WTC11 (cell line): ENCODE measurements at regions not wholly inside any gene's neighbourhood (a gene's known extent, or its start where the extent isn't known, plus 50 kb on each side); places are given as distances from the start of the nearest gene placed in this dataset.

Experiments used
- AFF4 ChIP-seq: sonication (generic); formaldehyde crosslinking; IDR thresholded peaks from 2 replicates; pipeline ENCODE4 v1.8.1; 2023; ENCODE audit warnings: mild to moderate bottlenecking, missing genetic modification reagents, borderline replicate concordance
- ATF2 ChIP-seq: sonication (generic); formaldehyde crosslinking; IDR thresholded peaks from 2 replicates; pipeline ENCODE4 v1.8.1; 2022; ENCODE audit warnings: low read depth, missing genetic modification reagents, borderline replicate concordance
- CTCF ChIP-seq: fragments of 200-600 bp; IDR thresholded peaks from 2 replicates; pipeline ENCODE4 v1.8.0; 2022; ENCODE audit warnings: antibody characterized with exemption
- NFATC4 ChIP-seq: fragments of 250-450 bp; sonication (Bioruptor Pico); IDR thresholded peaks from 2 replicates; pipeline ENCODE4 v1.9.0; 2021; ENCODE audit warnings: mild to moderate bottlenecking
- NFE2L1 ChIP-seq: sonication (generic); formaldehyde crosslinking; IDR thresholded peaks from 2 replicates; pipeline ENCODE4 v1.8.1; 2023; ENCODE audit warnings: missing genetic modification reagents
- NR2C2 ChIP-seq: sonication (generic); formaldehyde crosslinking; IDR thresholded peaks from 2 replicates; pipeline ENCODE4 v1.8.0; 2022; ENCODE audit warnings: mild to moderate bottlenecking, missing genetic modification reagents
- TEAD4 ChIP-seq: sonication (generic); formaldehyde crosslinking; IDR thresholded peaks from 2 replicates; pipeline ENCODE4 v1.8.0; 2022; ENCODE audit warnings: mild to moderate bottlenecking, missing genetic modification reagents
- ZNF317 ChIP-seq: sonication (generic); formaldehyde crosslinking; IDR thresholded peaks from 2 replicates; pipeline ENCODE4 v1.8.1; 2023; ENCODE audit warnings: low read depth, mild to moderate bottlenecking, moderate library complexity, missing genetic modification reagents, borderline replicate concordance

GRCh38 chr11:81717695-81718094, 1016.0 kb downstream of the FAM181B start:
- TF ChIP-seq ATF2 (CRISPR knock-in tag) (no peak), NFATC4 (CRISPR knock-in tag) (no peak), AFF4 (CRISPR knock-in tag) (no peak), TEAD4 (no peak), ZNF317 (no peak), NFE2L1 (CRISPR knock-in tag) (no peak), NR2C2 (CRISPR knock-in tag) (no peak), CTCF (no peak)
